ENCODE measurements at regions not wholly inside any gene's neighbourhood (a gene's known extent, or its start where the extent isn't known, plus 50 kb on each side); places are given as distances from the start of the nearest gene placed in this dataset.

GRCh38 chr20:4493386-4493785 lies 192.9 kb upstream of the PRNP start:
- H4K20me1 ChIP-seq (ENCODE audit: insufficient read depth, low read depth, low read length) = no peaks in the 10 kb centered on the region
- no peak overlapping the region for H2AFZ ChIP-seq (ENCODE audit: low read length)
- no peak overlapping the region for H3K4me2 ChIP-seq (ENCODE audit: low read depth, low read length, poor library complexity, severe bottlenecking)
- no peak overlapping the region for H3K27ac ChIP-seq (ENCODE audit: low read length)
- H3K9me3 ChIP-seq (ENCODE audit: low read length) = no peaks in the 10 kb centered on the region
- H3K79me2 ChIP-seq (ENCODE audit: low read length) = no peaks in the 10 kb centered on the region
- H3K36me3 ChIP-seq (ENCODE audit: insufficient read depth, low read length) = no peaks in the 10 kb centered on the region
- H3K27me3 ChIP-seq (ENCODE audit: low read length) = no peaks in the 10 kb centered on the region
- no peak overlapping the region for H3K9ac ChIP-seq (ENCODE audit: low read length)
- H3K4me1 ChIP-seq (ENCODE audit: low read length) = no peaks in the 10 kb centered on the region
- H3K4me3 ChIP-seq (ENCODE audit: low read length) = no peak overlapping the region
- no peaks in the 10 kb centered on the region for H3K9me2 ChIP-seq (replicated peaks; ENCODE audit: insufficient read depth, low read length)
- DNase-seq = no peak

GRCh38 chr20:4491643-4492042 lies 194.6 kb upstream of the PRNP start:
- Histone ChIP-seq H4K20me1 (ENCODE audit: insufficient read depth, low read depth, low read length) (no peaks in the 10 kb centered on the region), H3K4me2 (ENCODE audit: low read depth, low read length, poor library complexity, severe bottlenecking) (no peak overlapping the region), H3K27me3 (ENCODE audit: low read length) (no peaks in the 10 kb centered on the region), H3K4me1 (ENCODE audit: low read length) (no peaks in the 10 kb centered on the region), H3K79me2 (ENCODE audit: low read length) (no peaks in the 10 kb centered on the region), H3K4me3 (ENCODE audit: low read length) (no peak overlapping the region), H3K27ac (ENCODE audit: low read length) (no peak overlapping the region), H3K9me3 (ENCODE audit: low read length) (no peaks in the 10 kb centered on the region), H2AFZ (ENCODE audit: low read length) (no peak overlapping the region), H3K9me2 (replicated peaks; ENCODE audit: insufficient read depth, low read length) (no peaks in the 10 kb centered on the region), H3K36me3 (ENCODE audit: insufficient read depth, low read length) (no peaks in the 10 kb centered on the region), H3K9ac (ENCODE audit: low read length) (no peak overlapping the region)
- no peak for DNase-seq

- Histone ChIP-seq H3K36me3 (ENCODE audit: insufficient read depth, low read length) (no peaks in the 10 kb centered on the region), H3K9me3 (ENCODE audit: low read length) (no peaks in the 10 kb centered on the region), H3K27ac (ENCODE audit: low read length) (no peak overlapping the region), H3K27me3 (ENCODE audit: low read length) (no peaks in the 10 kb centered on the region), H3K79me2 (ENCODE audit: low read length) (no peaks in the 10 kb centered on the region), H3K9ac (ENCODE audit: low read length) (no peak overlapping the region), H3K4me1 (ENCODE audit: low read length) (no peaks in the 10 kb centered on the region), H4K20me1 (ENCODE audit: insufficient read depth, low read depth, low read length) (no peaks in the 10 kb centered on the region), H3K4me2 (ENCODE audit: low read depth, low read length, poor library complexity, severe bottlenecking) (no peak overlapping the region), H3K4me3 (ENCODE audit: low read length) (no peak overlapping the region), H2AFZ (ENCODE audit: low read length) (no peak overlapping the region), H3K9me2 (replicated peaks; ENCODE audit: insufficient read depth, low read length) (no peaks in the 10 kb centered on the region)
- no peak for DNase-seq
Measured at GRCh38 chr20:4490606-4491280, 195.5 kb upstream of the PRNP start.

GRCh38 chr20:4490045-4490444 lies 196.2 kb upstream of the PRNP start:
- no peaks in the 10 kb centered on the region for H3K79me2 ChIP-seq (ENCODE audit: low read length)
- H3K4me3 ChIP-seq (ENCODE audit: low read length) = no peak overlapping the region
- H4K20me1 ChIP-seq (ENCODE audit: insufficient read depth, low read depth, low read length) = no peaks in the 10 kb centered on the region
- DNase-seq = no peak
- no peaks in the 10 kb centered on the region for H3K4me1 ChIP-seq (ENCODE audit: low read length)
- H3K27me3 ChIP-seq (ENCODE audit: low read length) = no peaks in the 10 kb centered on the region
- no peaks in the 10 kb centered on the region for H3K9me3 ChIP-seq (ENCODE audit: low read length)
- no peaks in the 10 kb centered on the region for H3K36me3 ChIP-seq (ENCODE audit: insufficient read depth, low read length)
- no peak overlapping the region for H3K27ac ChIP-seq (ENCODE audit: low read length)
- H3K9me2 ChIP-seq (replicated peaks; ENCODE audit: insufficient read depth, low read length) = no peaks in the 10 kb centered on the region
- no peak overlapping the region for H3K9ac ChIP-seq (ENCODE audit: low read length)
- no peak overlapping the region for H2AFZ ChIP-seq (ENCODE audit: low read length)
- no peak overlapping the region for H3K4me2 ChIP-seq (ENCODE audit: low read depth, low read length, poor library complexity, severe bottlenecking)

- Histone ChIP-seq H3K27me3 (ENCODE audit: low read length) (no peaks in the 10 kb centered on the region), H2AFZ (ENCODE audit: low read length) (no peak overlapping the region), H3K4me3 (ENCODE audit: low read length) (no peak overlapping the region), H3K79me2 (ENCODE audit: low read length) (no peaks in the 10 kb centered on the region), H3K9ac (ENCODE audit: low read length) (no peak overlapping the region), H3K27ac (ENCODE audit: low read length) (no peak overlapping the region), H3K9me2 (replicated peaks; ENCODE audit: insufficient read depth, low read length) (no peaks in the 10 kb centered on the region), H3K9me3 (ENCODE audit: low read length) (no peaks in the 10 kb centered on the region), H4K20me1 (ENCODE audit: insufficient read depth, low read depth, low read length) (no peaks in the 10 kb centered on the region), H3K4me1 (ENCODE audit: low read length) (no peaks in the 10 kb centered on the region), H3K36me3 (ENCODE audit: insufficient read depth, low read length) (no peaks in the 10 kb centered on the region), H3K4me2 (ENCODE audit: low read depth, low read length, poor library complexity, severe bottlenecking) (no peak overlapping the region)
- DNase-seq = no peak
Measured at GRCh38 chr20:4488407-4489339, 197.6 kb upstream of the PRNP start.

- Histone ChIP-seq H4K20me1 (ENCODE audit: insufficient read depth, low read depth, low read length) (no peaks in the 10 kb centered on the region), H3K9me3 (ENCODE audit: low read length) (no peaks in the 10 kb centered on the region), H3K4me3 (ENCODE audit: low read length) (no peak overlapping the region), H3K79me2 (ENCODE audit: low read length) (no peaks in the 10 kb centered on the region), H3K27ac (ENCODE audit: low read length) (no peak overlapping the region), H3K9ac (ENCODE audit: low read length) (no peak overlapping the region), H3K36me3 (ENCODE audit: insufficient read depth, low read length) (no peaks in the 10 kb centered on the region), H3K4me2 (ENCODE audit: low read depth, low read length, poor library complexity, severe bottlenecking) (no peak overlapping the region), H3K4me1 (ENCODE audit: low read length) (no peaks in the 10 kb centered on the region), H3K27me3 (ENCODE audit: low read length) (no peaks in the 10 kb centered on the region), H3K9me2 (replicated peaks; ENCODE audit: insufficient read depth, low read length) (no peaks in the 10 kb centered on the region), H2AFZ (ENCODE audit: low read length) (no peak overlapping the region)
- no peak for DNase-seq
Measured at GRCh38 chr20:4484379-4484997, 201.8 kb upstream of the PRNP start.

- Histone ChIP-seq H3K4me1 (ENCODE audit: low read length) (no peaks in the 10 kb centered on the region), H3K4me2 (ENCODE audit: low read depth, low read length, poor library complexity, severe bottlenecking) (no peak overlapping the region), H2AFZ (ENCODE audit: low read length) (no peak overlapping the region), H4K20me1 (ENCODE audit: insufficient read depth, low read depth, low read length) (no peaks in the 10 kb centered on the region), H3K36me3 (ENCODE audit: insufficient read depth, low read length) (no peaks in the 10 kb centered on the region), H3K9me2 (replicated peaks; ENCODE audit: insufficient read depth, low read length) (no peaks in the 10 kb centered on the region), H3K4me3 (ENCODE audit: low read length) (no peak overlapping the region), H3K27me3 (ENCODE audit: low read length) (no peaks in the 10 kb centered on the region), H3K27ac (ENCODE audit: low read length) (no peak overlapping the region), H3K9me3 (ENCODE audit: low read length) (no peaks in the 10 kb centered on the region), H3K9ac (ENCODE audit: low read length) (no peak overlapping the region), H3K79me2 (ENCODE audit: low read length) (no peaks in the 10 kb centered on the region)
- DNase-seq = no peak
Measured at GRCh38 chr20:4483961-4484360, 202.3 kb upstream of the PRNP start.

- no peak overlapping the region for H3K4me3 ChIP-seq (ENCODE audit: low read length)
- no peak for DNase-seq
- H2AFZ ChIP-seq (ENCODE audit: low read length) = no peak overlapping the region
- no peaks in the 10 kb centered on the region for H3K9me2 ChIP-seq (replicated peaks; ENCODE audit: insufficient read depth, low read length)
- H3K79me2 ChIP-seq (ENCODE audit: low read length) = no peaks in the 10 kb centered on the region
- no peaks in the 10 kb centered on the region for H3K36me3 ChIP-seq (ENCODE audit: insufficient read depth, low read length)
- H3K4me1 ChIP-seq (ENCODE audit: low read length) = no peaks in the 10 kb centered on the region
- no peaks in the 10 kb centered on the region for H4K20me1 ChIP-seq (ENCODE audit: insufficient read depth, low read depth, low read length)
- H3K27ac ChIP-seq (ENCODE audit: low read length) = no peak overlapping the region
- no peaks in the 10 kb centered on the region for H3K9me3 ChIP-seq (ENCODE audit: low read length)
- H3K9ac ChIP-seq (ENCODE audit: low read length) = no peak overlapping the region
- H3K27me3 ChIP-seq (ENCODE audit: low read length) = no peaks in the 10 kb centered on the region
- H3K4me2 ChIP-seq (ENCODE audit: low read depth, low read length, poor library complexity, severe bottlenecking) = no peak overlapping the region
Measured at GRCh38 chr20:4483486-4483885, 202.8 kb upstream of the PRNP start.
